Dedifferentiated amniotic fluid mesenchymal stem cell (primary cell): ENCODE measurements at regions not wholly inside any gene's neighbourhood (a gene's known extent, or its start where the extent isn't known, plus 50 kb on each side); places are given as distances from the start of the nearest gene placed in this dataset.
"Not testable (repeated sequence)": the region's sequence is repeated elsewhere in the genome, so short reads cannot be mapped to it uniquely, and the experiment has no call there.

Source experiments
- DNase-seq: peaks from one replicate; pipeline ENCODE4 v3.0.0-alpha.2; 2016; ENCODE audit errors: extremely low spot score

GRCh38 chr4:20050768-20051167 is 200.9 kb upstream of the SLIT2 start:
- DNase-seq = no peak

DNA sequence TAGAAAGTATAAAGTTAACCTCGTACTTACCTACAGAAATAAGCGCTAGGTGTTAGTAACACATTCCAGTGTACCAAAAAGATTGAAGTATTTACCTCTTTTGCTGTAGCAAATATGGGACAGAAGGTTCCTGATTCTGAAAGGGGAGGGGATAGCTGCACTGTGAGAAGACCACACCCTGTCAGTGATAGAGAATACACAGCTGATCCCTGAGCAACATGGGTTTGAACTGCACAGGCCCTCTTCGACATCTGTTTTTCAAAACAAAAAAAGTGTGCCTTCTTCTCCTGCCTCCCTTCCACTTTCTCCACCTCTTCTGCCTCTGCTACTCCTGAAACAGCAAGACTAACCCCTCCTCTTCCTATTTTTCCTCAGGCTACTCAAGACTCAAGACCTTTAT is 201.8 kb upstream of the SLIT2 start:
- no peak for DNase-seq

DNA sequence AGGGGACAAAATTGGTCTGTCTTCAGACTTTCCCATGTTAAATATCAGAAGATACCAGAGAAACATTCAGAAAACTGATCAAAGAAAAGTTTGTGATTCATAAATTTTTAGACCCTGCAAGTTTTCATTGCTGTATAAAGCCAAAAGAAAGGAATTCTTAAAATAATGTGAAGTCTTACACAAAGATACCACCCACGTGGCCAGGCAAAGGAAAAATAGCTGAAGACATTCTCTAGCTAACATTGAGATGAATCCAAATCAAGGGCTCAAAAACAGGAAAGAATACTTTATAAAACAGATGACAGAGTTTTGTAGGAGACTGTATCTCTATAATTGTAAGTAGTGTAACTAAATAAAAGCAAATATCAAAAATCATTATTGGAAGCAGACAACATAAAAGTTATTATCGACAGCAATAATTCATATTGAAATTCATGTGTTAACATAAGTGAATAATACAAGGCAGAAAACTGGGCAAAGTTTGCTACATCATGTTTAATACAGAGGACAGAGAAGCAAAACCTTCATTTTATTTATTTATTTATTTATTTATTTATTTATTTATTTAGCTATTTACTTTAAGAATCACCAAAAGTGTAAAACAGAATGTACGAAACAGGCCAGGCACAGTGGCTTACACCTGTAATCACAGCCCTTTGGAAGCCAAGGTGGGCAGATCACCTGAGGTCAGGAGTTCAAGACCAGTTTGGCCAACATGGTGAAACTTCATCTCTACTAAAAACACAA is 204.6 kb upstream of the SLIT2 start:
- DNase-seq = peak; percentile 26

DNA sequence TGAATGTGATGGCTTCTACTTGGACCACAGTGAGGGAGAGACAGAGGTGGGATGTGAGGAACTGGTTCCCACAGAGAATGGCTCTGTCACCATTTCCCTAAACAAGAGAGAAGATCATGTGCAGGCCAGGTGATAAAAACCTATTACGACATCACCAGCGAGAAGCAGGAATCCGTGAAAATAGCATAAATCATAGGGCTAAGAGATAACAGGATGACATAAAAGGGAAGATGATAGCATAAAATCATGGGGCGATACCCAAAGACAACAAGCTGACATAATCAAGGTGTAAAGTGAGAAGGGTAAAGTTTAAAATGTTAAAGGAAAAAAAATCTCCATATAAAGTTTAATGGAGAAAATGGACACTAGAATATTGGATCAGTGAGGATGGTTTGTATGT is 205.5 kb upstream of the SLIT2 start:
- DNase-seq = no peak

GRCh38 chr4:20044966-20045365 is 206.7 kb upstream of the SLIT2 start:
- DNase-seq = no peak

GRCh38 chr4:20044502-20044911 is 207.2 kb upstream of the SLIT2 start:
- peak; percentile 76 for DNase-seq

DNA sequence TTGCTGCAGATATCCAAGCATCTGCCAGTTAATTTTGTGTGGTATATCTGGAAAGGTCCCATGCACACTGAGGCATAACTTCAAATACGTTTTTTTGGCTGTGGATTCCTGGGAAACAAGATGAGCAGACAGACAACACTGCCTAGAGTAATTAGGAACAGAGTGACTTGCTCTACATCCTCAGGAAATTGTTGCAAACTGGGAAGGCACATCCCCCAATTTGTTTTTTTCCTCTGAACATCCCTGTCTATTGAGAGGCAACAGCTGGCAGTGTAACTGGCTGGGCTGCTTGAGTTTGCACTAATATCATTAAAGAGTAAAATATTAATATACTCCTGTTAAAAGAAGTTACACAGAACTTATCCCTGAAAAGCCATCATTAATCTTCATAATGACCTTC is 207.7 kb upstream of the SLIT2 start:
- DNase-seq = no peak

GRCh38 chr4:20042769-20043168 is 208.9 kb upstream of the SLIT2 start:
- DNase-seq = no peak

GRCh38 chr4:20041839-20042407 is 209.8 kb upstream of the SLIT2 start:
- DNase-seq = no peak

- DNase-seq = no peak
Observed at GRCh38 chr4:20037745-20038144, 214.0 kb upstream of the SLIT2 start.

DNA sequence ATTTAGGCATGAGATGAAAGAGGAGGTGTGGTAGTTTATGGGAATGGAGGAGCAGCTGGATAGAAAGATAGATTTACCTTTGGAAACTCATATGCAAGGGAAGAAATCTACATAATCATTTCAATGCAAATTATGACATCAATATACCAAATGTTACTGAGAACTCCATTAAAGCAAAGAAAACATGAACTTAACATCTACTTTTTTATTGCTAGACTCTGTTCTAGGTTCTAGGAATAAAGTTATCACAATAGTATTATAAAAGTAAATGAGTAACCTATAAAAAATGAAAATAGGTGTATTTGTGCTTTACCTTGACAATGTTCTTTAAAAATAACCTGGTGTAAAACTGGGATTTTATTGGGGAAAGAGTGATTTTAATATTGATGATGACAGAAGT is 221.6 kb upstream of the SLIT2 start:
- no peak for DNase-seq

GRCh38 chr4:20028645-20029044 is 223.1 kb upstream of the SLIT2 start:
- DNase-seq = no peak

DNA sequence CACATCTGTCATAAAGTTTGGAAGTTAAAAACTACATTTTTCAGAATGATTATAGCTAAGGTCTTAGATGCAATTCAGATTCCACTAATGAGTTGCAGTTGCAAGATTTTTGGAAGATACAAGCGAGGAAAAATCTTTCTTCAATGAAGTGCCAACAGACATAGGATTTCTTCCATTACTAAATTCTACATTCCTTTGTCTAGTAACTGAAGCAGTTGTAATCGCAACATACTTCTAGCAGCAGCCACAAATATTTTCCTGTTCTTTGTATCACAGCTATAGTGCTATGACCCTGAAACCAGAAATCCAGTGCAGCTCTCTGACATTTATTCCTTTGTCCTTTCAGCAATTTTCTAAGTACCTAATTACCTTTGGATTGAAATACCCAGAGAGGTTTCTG is 225.2 kb upstream of the SLIT2 start:
- DNase-seq = peak; percentile 70

DNA sequence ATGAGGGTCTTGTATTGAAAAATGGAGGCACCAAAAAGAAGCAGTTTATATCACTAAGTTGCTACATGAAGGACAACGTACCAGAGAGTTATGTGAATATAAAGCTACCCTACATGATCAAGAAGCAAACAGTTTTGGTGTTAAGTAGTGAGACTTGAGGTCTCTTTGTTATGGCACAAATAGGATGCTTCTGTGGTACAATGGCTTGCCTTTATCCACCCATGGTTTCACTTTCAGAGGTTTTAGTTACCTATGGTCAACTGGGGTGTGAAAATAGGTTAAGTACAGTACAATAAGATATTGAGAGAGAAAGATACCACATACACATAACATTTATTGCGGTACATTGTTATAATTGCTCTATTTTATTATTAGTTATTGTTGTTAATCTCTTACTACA is 229.2 kb upstream of the SLIT2 start:
- DNase-seq = no peak

DNA sequence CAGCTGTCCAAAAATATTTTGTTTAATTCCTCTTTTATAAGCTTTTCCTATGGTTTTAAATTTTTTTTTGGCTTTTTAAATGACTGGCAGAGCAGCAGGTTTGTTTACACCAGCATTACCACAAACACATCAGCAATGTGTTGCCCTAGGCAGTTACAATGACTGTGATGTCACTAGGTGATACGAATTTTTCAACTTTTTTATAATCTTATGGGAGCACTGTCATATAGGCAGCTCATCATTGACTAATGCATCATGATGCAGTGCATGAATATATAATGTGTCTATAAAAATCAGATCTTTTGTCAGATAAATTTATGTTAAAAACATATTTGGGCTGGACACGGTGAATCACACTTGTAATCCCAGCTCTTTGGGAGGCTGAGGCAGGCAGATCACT is 231.6 kb upstream of the SLIT2 start:
- DNase-seq = no peak

DNA sequence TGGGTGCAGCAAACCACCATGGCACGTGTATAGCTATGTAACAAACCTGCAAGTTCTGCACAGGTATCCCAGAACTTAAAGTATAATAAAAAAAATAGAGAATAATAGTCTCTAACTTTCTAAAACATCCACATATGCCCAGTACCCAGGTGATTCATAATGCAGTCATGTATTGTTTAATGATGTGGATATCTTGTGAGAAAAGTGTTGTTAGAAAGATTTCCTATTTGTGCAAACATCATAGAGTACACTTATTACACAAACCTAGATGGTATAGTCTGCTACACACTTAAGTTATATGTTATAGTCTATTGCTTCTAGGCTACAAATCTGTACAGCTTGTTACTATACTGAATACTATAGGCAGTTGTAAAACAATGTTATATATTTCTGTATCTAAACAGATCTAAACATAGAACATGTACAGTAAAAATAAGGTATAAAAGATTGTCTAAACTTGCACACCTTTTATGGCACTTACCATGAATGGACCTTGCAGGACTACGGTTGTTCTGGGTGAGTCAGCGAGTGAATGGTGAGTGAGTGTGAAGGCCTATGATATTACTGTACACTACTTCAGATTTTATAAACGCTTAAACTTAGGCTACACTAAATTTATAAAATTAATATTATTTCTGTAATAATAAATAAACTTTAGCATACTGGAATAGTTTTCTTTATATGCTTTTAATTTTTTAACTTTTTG is 232.2 kb upstream of the SLIT2 start:
- no peak for DNase-seq

- no peak for DNase-seq
Observed at GRCh38 chr4:20017777-20018115, 234.0 kb upstream of the SLIT2 start.

DNA sequence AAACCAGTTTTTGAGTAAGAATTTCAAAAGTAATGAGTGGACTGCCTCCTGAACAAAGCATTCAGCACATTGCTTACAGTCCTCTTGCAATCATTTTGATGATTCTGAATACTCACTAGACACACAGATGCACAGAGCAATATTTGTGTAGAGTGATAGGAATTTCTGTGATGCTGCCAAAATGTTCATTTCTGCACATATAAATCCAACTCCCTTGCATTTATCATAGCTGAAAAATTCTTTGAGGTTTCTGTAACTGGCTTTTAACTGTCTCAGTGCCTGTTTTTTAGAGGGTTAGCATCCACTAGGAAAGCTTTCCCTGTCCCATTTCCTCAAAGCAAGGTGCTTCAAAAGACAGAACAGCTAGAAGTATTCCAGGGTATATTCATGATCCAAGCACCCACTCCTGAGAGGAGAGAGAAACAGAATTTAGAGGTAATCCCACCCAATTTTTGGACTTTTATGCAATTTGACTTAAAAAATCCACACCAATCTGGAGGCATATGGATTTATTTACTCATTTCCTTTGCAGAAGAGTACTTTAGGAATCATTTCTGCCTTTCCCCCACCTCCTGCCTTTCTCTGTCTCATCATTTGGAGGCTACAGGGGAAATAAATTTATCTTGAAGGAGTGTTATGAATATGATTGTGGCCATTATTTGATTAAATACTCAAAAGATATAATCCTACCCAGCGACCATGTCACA is 234.5 kb upstream of the SLIT2 start:
- peak; percentile 64 for DNase-seq

DNA sequence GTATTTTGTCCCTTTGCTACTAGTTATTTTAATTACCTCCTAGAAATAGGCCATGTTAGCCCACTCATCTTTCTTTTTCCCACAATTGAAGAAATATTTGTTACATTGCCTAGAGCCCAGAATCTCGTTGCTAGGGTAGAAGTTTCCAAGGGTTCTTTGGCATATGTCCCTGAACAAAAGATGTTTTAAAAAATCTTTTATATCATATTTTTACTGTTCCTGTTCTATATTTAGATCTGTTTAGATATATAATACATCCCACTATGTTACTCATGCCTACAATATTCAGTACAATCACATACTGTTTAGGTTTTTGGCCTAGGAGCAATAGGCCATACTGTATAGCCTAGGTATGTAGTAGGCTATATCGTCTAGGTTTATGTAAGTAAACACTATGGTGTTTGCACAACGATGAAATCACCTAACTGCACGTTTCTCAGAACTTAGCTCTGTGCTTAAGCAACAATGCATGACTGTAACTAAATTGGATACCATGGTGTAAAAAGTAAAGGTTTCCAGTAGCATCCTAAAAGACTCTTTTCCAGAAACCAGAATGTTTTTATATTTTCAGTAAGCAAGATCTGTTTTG is 236.0 kb upstream of the SLIT2 start:
- no peak for DNase-seq

DNA sequence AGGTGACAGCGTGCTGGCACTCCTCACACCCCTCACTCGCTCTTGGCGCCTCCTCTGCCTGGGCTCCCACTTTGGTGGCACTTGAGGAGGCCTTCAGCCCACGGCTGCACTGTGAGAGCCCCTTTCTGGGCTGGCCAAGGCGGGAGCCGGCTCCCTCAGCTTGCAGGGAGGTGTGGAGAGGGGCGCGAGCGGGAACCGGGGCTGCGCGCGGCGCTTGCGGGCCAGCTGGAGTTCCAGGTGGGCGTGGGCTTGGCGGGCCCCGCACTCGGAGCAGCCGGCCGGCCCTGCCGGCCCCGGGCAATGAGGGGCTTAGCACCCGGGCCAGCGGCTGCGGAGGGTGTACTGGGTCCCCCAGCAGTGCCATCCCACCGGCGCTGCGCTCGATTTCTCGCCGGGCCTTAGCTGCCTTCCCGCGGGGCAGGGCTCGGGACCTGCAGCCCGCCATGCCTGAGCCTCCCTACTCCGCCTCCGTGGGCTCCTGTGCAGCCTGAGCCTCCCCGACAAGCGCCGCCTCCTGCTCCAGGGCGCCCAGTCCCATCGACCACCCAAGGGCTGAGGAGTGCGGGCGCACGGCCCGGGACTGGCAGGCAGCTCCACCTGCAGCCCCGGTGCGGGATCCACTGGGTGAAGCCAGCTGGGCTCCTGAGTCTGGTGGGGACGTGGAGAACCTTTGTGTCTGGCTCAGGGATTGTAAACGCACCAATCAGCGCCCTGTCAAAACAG is 247.7 kb upstream of the SLIT2 start:
- not testable (repeated sequence) for DNase-seq

DNA sequence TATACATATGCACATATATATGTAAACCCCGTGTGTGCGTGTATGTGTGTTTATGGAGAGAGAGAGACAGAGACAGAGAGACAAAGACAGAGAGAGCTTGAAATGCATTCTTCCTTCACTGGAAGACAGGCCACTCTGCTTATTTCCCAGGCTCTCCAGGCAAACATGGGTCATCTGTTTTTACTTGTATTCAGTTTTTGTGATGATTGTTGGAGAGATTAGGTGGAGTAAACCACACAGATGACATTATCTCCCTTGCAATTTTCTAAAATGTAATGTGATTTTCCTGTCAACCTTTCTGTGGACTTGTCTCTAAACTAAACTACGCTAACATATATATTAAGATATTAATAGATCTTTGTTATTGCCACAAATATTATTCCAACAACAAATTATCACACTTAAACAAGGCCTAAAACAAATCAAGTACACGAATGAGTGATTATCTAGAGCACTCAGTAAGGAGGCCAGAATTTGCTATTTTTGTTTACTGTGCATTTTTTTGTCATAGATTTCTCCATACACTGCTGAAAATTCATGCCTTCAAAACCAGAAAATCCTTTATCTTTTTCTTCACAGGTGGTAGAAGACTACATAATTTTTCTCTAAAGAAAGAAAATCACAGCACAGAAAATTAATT is 251.8 kb upstream of the SLIT2 start:
- DNase-seq = no peak
